ENCODE measurements at regions not wholly inside any gene's neighbourhood (a gene's known extent, or its start where the extent isn't known, plus 50 kb on each side); places are given as distances from the start of the nearest gene placed in this dataset.

- no peak overlapping the region for H3K4me3 Mint-ChIP-seq
- H3K4me1 Mint-ChIP-seq, result peaks cover 45% of the 10 kb centered on the region
- no peaks in the 10 kb centered on the region; the same call in 1 of the 2 replicates for H3K27me3 Mint-ChIP-seq (ENCODE audit: low read depth)
- ChIA-PET CTCF (no interaction called here), POLR2A (no interaction called here)
- DNase-seq (ENCODE audit: low spot score) (no peak), ATAC-seq (no peak)
- TF ChIP-seq ZBTB21 (CRISPR knock-in tag; IDR thresholded peaks at IDR 0.05; ENCODE audit: borderline replicate concordance), result no peak
- no peak for TF ChIP-seq ELF4 (CRISPR knock-in tag; IDR thresholded peaks at IDR 0.05; ENCODE audit: low read depth)
- TF ChIP-seq USF2 (CRISPR knock-in tag; IDR thresholded peaks at IDR 0.05), result no peak
- no peak for TF ChIP-seq ZNF423 (CRISPR knock-in tag; IDR thresholded peaks at IDR 0.05)
- no peak for TF ChIP-seq ZNF219 (CRISPR knock-in tag; IDR thresholded peaks at IDR 0.05; ENCODE audit: borderline replicate concordance)
- TF ChIP-seq NR2C2 (CRISPR knock-in tag; IDR thresholded peaks at IDR 0.05), result no peak
- no peak for TF ChIP-seq FOXP1 (CRISPR knock-in tag; IDR thresholded peaks at IDR 0.05; ENCODE audit: borderline replicate concordance)
- peaks cover 16% of the 10 kb centered on the region for H3K9me3 Mint-ChIP-seq
- no peak overlapping the region for H3K27ac Mint-ChIP-seq
- peaks cover 13% of the 10 kb centered on the region for H3K36me3 Mint-ChIP-seq
Measured at GRCh38 chr1:83698644-83699043, 300.3 kb downstream of the TTLL7 start.

GRCh38 chr1:83697961-83698360 lies 301.0 kb downstream of the TTLL7 start:
- no peak overlapping the region for H3K27ac Mint-ChIP-seq
- no peak for TF ChIP-seq JUN (CRISPR knock-in tag; IDR thresholded peaks at IDR 0.05)
- no peak for TF ChIP-seq SMAD4 (CRISPR knock-in tag; IDR thresholded peaks at IDR 0.05)
- no peak for TF ChIP-seq AFF4 (CRISPR knock-in tag; IDR thresholded peaks at IDR 0.05; ENCODE audit: borderline replicate concordance)
- no peak for TF ChIP-seq KAT7 (CRISPR knock-in tag; IDR thresholded peaks at IDR 0.05; ENCODE audit: borderline replicate concordance)
- no peak for TF ChIP-seq IRF1 (CRISPR knock-in tag; IDR thresholded peaks at IDR 0.05)
- no peak for TF ChIP-seq NFE2L1 (CRISPR knock-in tag; IDR thresholded peaks at IDR 0.05)
- no peak for TF ChIP-seq USF2 (CRISPR knock-in tag; IDR thresholded peaks at IDR 0.05)
- TF ChIP-seq SOX15 (CRISPR knock-in tag; IDR thresholded peaks at IDR 0.05), result no peak
- no peak for TF ChIP-seq RORB (CRISPR knock-in tag; IDR thresholded peaks at IDR 0.05)
- H3K9me3 Mint-ChIP-seq, result peaks cover 16% of the 10 kb centered on the region
- ChIA-PET CTCF (no interaction called here), POLR2A (no interaction called here)
- no peaks in the 10 kb centered on the region; the same call in 1 of the 2 replicates for H3K27me3 Mint-ChIP-seq (ENCODE audit: low read depth)
- DNase-seq (ENCODE audit: low spot score) (no peak), ATAC-seq (no peak)
- H3K4me3 Mint-ChIP-seq, result no peak overlapping the region
- peaks cover 13% of the 10 kb centered on the region for H3K36me3 Mint-ChIP-seq
- H3K4me1 Mint-ChIP-seq, result peaks cover 46% of the 10 kb centered on the region

- ChIA-PET CTCF (no interaction called here), POLR2A (no interaction called here)
- H3K4me3 Mint-ChIP-seq, result no peak overlapping the region
- no peak overlapping the region for H3K27ac Mint-ChIP-seq
- no peak for ATAC-seq
- peaks cover 13% of the 10 kb centered on the region for H3K9me3 Mint-ChIP-seq
- H3K4me1 Mint-ChIP-seq, result peaks cover 54% of the 10 kb centered on the region
- no peak for DNase-seq (ENCODE audit: low spot score)
- no peaks in the 10 kb centered on the region; the same call in 1 of the 2 replicates for H3K27me3 Mint-ChIP-seq (ENCODE audit: low read depth)
- H3K36me3 Mint-ChIP-seq, result peaks cover 13% of the 10 kb centered on the region
- no peak for TF ChIP-seq E2F4 (CRISPR knock-in tag; IDR thresholded peaks at IDR 0.05; ENCODE audit: borderline replicate concordance, low read depth)
- no peak for TF ChIP-seq MYBL2 (CRISPR knock-in tag; IDR thresholded peaks at IDR 0.05)
- no peak for TF ChIP-seq ZNF671 (CRISPR knock-in tag; IDR thresholded peaks at IDR 0.05)
- TF ChIP-seq GRHL2 (CRISPR knock-in tag; IDR thresholded peaks at IDR 0.05; ENCODE audit: insufficient replicate concordance, severe bottlenecking), result no peak
- no peak for TF ChIP-seq E2F1 (CRISPR knock-in tag; IDR thresholded peaks at IDR 0.05)
- no peak for TF ChIP-seq E2F5 (CRISPR knock-in tag; IDR thresholded peaks at IDR 0.05)
- TF ChIP-seq ZNF138 (CRISPR knock-in tag; conservative IDR thresholded peaks at IDR 0.05), result no peak
- TF ChIP-seq RORB (CRISPR knock-in tag; IDR thresholded peaks at IDR 0.05), result no peak
- no peak for TF ChIP-seq PREB (CRISPR knock-in tag; IDR thresholded peaks at IDR 0.05; ENCODE audit: borderline replicate concordance)
Measured at GRCh38 chr1:83697220-83697619, 301.7 kb downstream of the TTLL7 start.
